ENCODE measurements at regions not wholly inside any gene's neighbourhood (a gene's known extent, or its start where the extent isn't known, plus 50 kb on each side); places are given as distances from the start of the nearest gene placed in this dataset.

DNA sequence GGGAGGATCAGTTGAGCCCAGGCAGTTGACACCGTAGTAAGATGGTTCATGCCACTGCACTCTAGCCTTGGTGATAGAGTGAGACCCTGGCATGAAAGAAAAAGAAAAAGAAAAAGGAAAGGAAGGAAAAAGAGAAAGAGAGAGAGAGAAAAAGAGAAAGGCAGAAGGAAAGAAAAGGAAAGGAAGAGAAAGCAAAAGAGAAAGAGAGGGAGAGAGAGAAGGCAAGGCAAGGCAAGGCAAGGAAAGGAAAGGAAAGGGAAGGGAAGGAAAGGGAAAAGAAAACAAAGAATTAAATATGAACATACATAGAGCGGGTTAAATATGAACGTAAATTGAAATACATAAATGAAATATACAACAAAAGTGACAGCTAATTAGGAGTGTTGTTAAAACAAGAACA, 167.5 kb upstream of the SETBP1 start:
- Histone ChIP-seq H3K27ac (ENCODE audit: low read depth in 1 of 2, low read length in 2 of 2) (no peak overlapping the region), H3K36me3 (ENCODE audit: insufficient read depth, low read length) (no peaks in the 10 kb centered on the region), H3K9me3 (ENCODE audit: control insufficient read depth in 1 of 2, insufficient read depth in 1 of 2, low read length in 2 of 2) (no peaks in the 10 kb centered on the region), H3K4me1 (ENCODE audit: insufficient read depth, low read length) (no peaks in the 10 kb centered on the region), H3K27me3 (ENCODE audit: control insufficient read depth in 1 of 2, insufficient read depth in 2 of 2, low read length in 2 of 2) (no peaks in the 10 kb centered on the region), H3K4me3 (ENCODE audit: low read length) (no peak overlapping the region)
- Mint-ChIP-seq H3K4me3 (no peak overlapping the region), H3K27ac (no peak overlapping the region), H3K36me3 (ENCODE audit: low read depth) (no peaks in the 10 kb centered on the region), H3K27me3 (no peaks in the 10 kb centered on the region), H3K4me1 (ENCODE audit: low read depth) (no peaks in the 10 kb centered on the region), H3K9me3 (no peaks in the 10 kb centered on the region)
- DNase-seq (no peak), ATAC-seq (ENCODE audit: poor library complexity) (no peak)
- ChIA-PET CTCF (no interaction called here), POLR2A (interaction anchor here (0.6 kb wide), 1 partner anchor 317 kb away, joined by 4 read pairs; no protein-coding TSS in a partner anchor)
- TF ChIP-seq, protein P1, sequence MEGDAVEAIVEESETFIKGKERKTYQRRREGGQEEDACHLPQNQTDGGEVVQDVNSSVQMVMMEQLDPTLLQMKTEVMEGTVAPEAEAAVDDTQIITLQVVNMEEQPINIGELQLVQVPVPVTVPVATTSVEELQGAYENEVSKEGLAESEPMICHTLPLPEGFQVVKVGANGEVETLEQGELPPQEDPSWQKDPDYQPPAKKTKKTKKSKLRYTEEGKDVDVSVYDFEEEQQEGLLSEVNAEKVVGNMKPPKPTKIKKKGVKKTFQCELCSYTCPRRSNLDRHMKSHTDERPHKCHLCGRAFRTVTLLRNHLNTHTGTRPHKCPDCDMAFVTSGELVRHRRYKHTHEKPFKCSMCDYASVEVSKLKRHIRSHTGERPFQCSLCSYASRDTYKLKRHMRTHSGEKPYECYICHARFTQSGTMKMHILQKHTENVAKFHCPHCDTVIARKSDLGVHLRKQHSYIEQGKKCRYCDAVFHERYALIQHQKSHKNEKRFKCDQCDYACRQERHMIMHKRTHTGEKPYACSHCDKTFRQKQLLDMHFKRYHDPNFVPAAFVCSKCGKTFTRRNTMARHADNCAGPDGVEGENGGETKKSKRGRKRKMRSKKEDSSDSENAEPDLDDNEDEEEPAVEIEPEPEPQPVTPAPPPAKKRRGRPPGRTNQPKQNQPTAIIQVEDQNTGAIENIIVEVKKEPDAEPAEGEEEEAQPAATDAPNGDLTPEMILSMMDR (IDR thresholded peaks at IDR 0.05) = no peak
- intact Hi-C loops (cut with DNase I, micrococcal nuclease) = no loop called here

DNA sequence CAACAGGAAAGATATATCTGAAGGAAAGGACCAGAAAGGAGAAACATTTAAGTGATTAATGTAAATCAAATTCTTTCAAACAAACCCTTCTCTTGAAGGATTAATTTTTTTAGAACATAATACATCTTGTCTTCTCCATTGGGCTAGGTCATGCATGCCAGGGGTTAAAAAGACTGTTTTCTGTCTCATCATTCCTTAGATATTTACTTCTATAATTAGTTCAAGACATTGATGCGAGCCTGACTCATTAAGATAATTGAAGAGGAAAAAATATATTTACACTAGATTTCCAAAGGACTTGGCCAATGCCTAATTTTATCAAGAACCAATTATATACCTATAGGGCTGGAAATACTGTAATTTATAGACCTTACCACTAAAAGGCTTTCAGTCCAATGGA, 166.6 kb upstream of the SETBP1 start:
- no peak overlapping the region for H3K27ac ChIP-seq (ENCODE audit: low read depth in 1 of 2, low read length in 2 of 2)
- H3K27me3 ChIP-seq (ENCODE audit: control insufficient read depth in 1 of 2, insufficient read depth in 2 of 2, low read length in 2 of 2) = no peaks in the 10 kb centered on the region
- TF ChIP-seq, protein P1 (IDR thresholded peaks at IDR 0.05) = no peak
- Mint-ChIP-seq H3K4me1 (ENCODE audit: low read depth) (no peaks in the 10 kb centered on the region), H3K27ac (no peak overlapping the region), H3K9me3 (no peaks in the 10 kb centered on the region), H3K36me3 (ENCODE audit: low read depth) (no peaks in the 10 kb centered on the region), H3K27me3 (no peaks in the 10 kb centered on the region), H3K4me3 (no peak overlapping the region)
- ChIA-PET POLR2A (no interaction called here), CTCF (no interaction called here)
- DNase-seq = no peak
- ATAC-seq (ENCODE audit: poor library complexity) = no peak
- H3K4me1 ChIP-seq (ENCODE audit: insufficient read depth, low read length) = no peaks in the 10 kb centered on the region
- H3K36me3 ChIP-seq (ENCODE audit: insufficient read depth, low read length) = no peaks in the 10 kb centered on the region
- intact Hi-C loops (cut with DNase I, micrococcal nuclease) = no loop called here
- H3K4me3 ChIP-seq (ENCODE audit: low read length) = no peak overlapping the region
- H3K9me3 ChIP-seq (ENCODE audit: control insufficient read depth in 1 of 2, insufficient read depth in 1 of 2, low read length in 2 of 2) = no peaks in the 10 kb centered on the region

DNA sequence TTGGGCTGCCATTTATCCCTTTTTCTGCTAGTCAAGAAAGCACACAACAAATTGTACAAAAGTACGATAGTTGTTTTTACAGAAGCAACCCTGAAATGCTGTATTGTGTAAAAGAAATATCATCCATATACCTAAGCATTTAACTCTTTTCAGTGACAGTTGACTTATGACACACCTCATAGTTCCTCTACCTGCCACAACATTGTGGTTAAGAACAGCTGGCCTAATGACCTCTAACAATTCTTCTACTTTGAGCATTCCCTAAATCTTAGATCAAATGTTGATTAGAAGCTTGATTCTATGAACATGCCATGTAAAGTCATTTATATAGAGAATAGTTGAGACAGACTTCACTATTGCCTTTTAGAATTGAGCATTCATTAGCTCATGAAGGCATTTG, 165.9 kb upstream of the SETBP1 start:
- intact Hi-C loops (cut with DNase I, micrococcal nuclease) = no loop called here
- H3K36me3 ChIP-seq (ENCODE audit: insufficient read depth, low read length) = no peaks in the 10 kb centered on the region
- no peak overlapping the region for H3K27ac ChIP-seq (ENCODE audit: low read depth in 1 of 2, low read length in 2 of 2)
- CTCF ChIA-PET = no interaction called here
- no peaks in the 10 kb centered on the region for H3K27me3 Mint-ChIP-seq
- no peaks in the 10 kb centered on the region for H3K4me1 ChIP-seq (ENCODE audit: insufficient read depth, low read length)
- TF ChIP-seq, protein P1 (IDR thresholded peaks at IDR 0.05) = no peak
- no peaks in the 10 kb centered on the region for H3K27me3 ChIP-seq (ENCODE audit: control insufficient read depth in 1 of 2, insufficient read depth in 2 of 2, low read length in 2 of 2)
- no peak for ATAC-seq (ENCODE audit: poor library complexity)
- H3K9me3 ChIP-seq (ENCODE audit: control insufficient read depth in 1 of 2, insufficient read depth in 1 of 2, low read length in 2 of 2) = no peaks in the 10 kb centered on the region
- no peaks in the 10 kb centered on the region for H3K36me3 Mint-ChIP-seq (ENCODE audit: low read depth)
- POLR2A ChIA-PET = no interaction called here
- DNase-seq = no peak
- H3K4me1 Mint-ChIP-seq (ENCODE audit: low read depth) = no peaks in the 10 kb centered on the region
- no peaks in the 10 kb centered on the region for H3K9me3 Mint-ChIP-seq
- H3K4me3 ChIP-seq (ENCODE audit: low read length) = no peak overlapping the region
- H3K4me3 Mint-ChIP-seq = no peak overlapping the region
- no peak overlapping the region for H3K27ac Mint-ChIP-seq
